ENCODE measurements at regions not wholly inside any gene's neighbourhood (a gene's known extent, or its start where the extent isn't known, plus 50 kb on each side); places are given as distances from the start of the nearest gene placed in this dataset.

GRCh38 chr12:88951860-88952561 lies 371.7 kb upstream of the KITLG start:
- no peak overlapping the region for H3K4me3 ChIP-seq
- H3K27ac ChIP-seq, result peak overlapping the region; percentile 16 to 60; a peak in 4 of 6 replicates
- peak overlapping the region; percentile 49 for H3K4me2 ChIP-seq
- CTCF ChIA-PET, result interaction anchor here (0.6 to 0.8 kb wide), 4 partner anchors 10 to 532 kb away, joined by 3 read pairs; no protein-coding TSS in a partner anchor
- TF ChIP-seq MAFK (IDR thresholded peaks at IDR 0.05; ENCODE audit: partially characterized antibody) (peak; percentile 39), POLR2A (IDR thresholded peaks at IDR 0.05; ENCODE audit: low read length) (no peak)
- FAIRE-seq (no peak), DNase-seq (ENCODE audit: low read depth in 1 of 2, low spot score in 1 of 2) (no peak), ATAC-seq (no peak; a peak in 1 of 6 replicates)
- no peaks in the 10 kb centered on the region for H3K9me3 ChIP-seq
- peaks cover 18% of the 10 kb centered on the region; the same call in 2 of the 3 replicates for H3K4me1 ChIP-seq
- POLR2A ChIA-PET, result no interaction called here
- WGBS (ENCODE audit: missing lambda C conversion rate), result 5% methylated on average over 2 of the region's 2 CpGs

GRCh38 chr12:88951177-88951576 lies 370.9 kb upstream of the KITLG start:
- no peak for DNase-seq (ENCODE audit: low read depth in 1 of 2, low spot score in 1 of 2)
- ATAC-seq, result no peak
- POLR2A ChIA-PET, result no interaction called here
- CTCF ChIA-PET, result interaction anchor here (0.8 kb wide), 1 partner anchor 69 kb away, joined by 3 read pairs; no protein-coding TSS in a partner anchor
- WGBS (ENCODE audit: missing lambda C conversion rate), result 92% methylated on average over 2 of the region's 2 CpGs
- no peaks in the 10 kb centered on the region for H3K9me3 ChIP-seq
- peaks cover 25% of the 10 kb centered on the region for H3K4me1 ChIP-seq
- H3K4me2 ChIP-seq, result no peak overlapping the region
- no peak for FAIRE-seq
- no peak overlapping the region for H3K27ac ChIP-seq
- H3K4me3 ChIP-seq, result no peak overlapping the region
- TF ChIP-seq HES2 (IDR thresholded peaks at IDR 0.05) (no peak), JUNB (IDR thresholded peaks at IDR 0.05) (no peak), ZNF302 (CRISPR knock-in tag; IDR thresholded peaks at IDR 0.05) (no peak), MAX (IDR thresholded peaks at IDR 0.05) (no peak), HOXA7 (CRISPR knock-in tag; IDR thresholded peaks at IDR 0.05) (no peak), RFX5 (IDR thresholded peaks at IDR 0.05) (no peak), RARB (CRISPR knock-in tag; IDR thresholded peaks at IDR 0.05) (no peak), FOSB (CRISPR knock-in tag; IDR thresholded peaks at IDR 0.05) (no peak), POLR2AphosphoS2 (conservative IDR thresholded peaks at IDR 0.05; ENCODE audit: low read length) (no peak), FOXS1 (CRISPR knock-in tag; IDR thresholded peaks at IDR 0.05) (no peak), PHF8 (IDR thresholded peaks at IDR 0.05; ENCODE audit: borderline replicate concordance, low read depth) (no peak), HOXB13 (CRISPR knock-in tag; IDR thresholded peaks at IDR 0.05; ENCODE audit: low read depth) (no peak), CBX2 (IDR thresholded peaks at IDR 0.05; ENCODE audit: borderline replicate concordance, low read depth) (no peak), GATA3 (IDR thresholded peaks at IDR 0.05; ENCODE audit: borderline replicate concordance) (no peak), CHD2 (IDR thresholded peaks at IDR 0.05; ENCODE audit: low read length, partially characterized antibody) (no peak), MAFK (IDR thresholded peaks at IDR 0.05; ENCODE audit: partially characterized antibody) (no peak), E2F6 (IDR thresholded peaks at IDR 0.05; ENCODE audit: borderline replicate concordance, low read depth) (no peak)
- TF ChIP-seq, protein P1, sequence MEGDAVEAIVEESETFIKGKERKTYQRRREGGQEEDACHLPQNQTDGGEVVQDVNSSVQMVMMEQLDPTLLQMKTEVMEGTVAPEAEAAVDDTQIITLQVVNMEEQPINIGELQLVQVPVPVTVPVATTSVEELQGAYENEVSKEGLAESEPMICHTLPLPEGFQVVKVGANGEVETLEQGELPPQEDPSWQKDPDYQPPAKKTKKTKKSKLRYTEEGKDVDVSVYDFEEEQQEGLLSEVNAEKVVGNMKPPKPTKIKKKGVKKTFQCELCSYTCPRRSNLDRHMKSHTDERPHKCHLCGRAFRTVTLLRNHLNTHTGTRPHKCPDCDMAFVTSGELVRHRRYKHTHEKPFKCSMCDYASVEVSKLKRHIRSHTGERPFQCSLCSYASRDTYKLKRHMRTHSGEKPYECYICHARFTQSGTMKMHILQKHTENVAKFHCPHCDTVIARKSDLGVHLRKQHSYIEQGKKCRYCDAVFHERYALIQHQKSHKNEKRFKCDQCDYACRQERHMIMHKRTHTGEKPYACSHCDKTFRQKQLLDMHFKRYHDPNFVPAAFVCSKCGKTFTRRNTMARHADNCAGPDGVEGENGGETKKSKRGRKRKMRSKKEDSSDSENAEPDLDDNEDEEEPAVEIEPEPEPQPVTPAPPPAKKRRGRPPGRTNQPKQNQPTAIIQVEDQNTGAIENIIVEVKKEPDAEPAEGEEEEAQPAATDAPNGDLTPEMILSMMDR (IDR thresholded peaks at IDR 0.05), result no peak

DNA sequence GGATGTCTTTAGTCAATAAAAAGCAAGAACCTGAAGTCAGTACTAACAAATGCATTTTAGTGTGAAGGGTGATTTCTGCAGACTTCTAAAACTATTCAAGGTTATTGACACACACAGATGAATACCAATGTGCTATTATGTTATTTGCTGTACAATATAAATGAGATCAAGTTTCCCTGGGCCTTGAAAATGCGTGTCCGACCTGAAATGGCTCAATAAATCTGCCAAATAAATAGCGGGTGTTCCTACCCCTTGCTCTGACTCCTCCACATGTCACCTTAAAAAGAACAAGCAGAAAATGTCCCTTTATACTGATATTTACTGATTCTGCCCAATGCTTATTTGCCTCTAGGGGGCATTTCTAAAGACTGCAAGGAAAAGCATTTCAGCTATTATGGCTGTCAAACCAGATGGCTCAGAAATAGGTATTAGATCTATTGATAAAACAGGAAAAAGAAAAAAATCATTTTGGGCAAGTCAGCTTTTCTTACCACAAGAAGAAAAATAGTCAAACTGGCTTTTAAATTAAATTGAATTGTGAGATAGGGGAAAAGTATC lies 367.3 kb upstream of the KITLG start:
- no peak overlapping the region for H3K4me2 ChIP-seq
- 78% methylated on average over 3 of the region's 3 CpGs for WGBS (ENCODE audit: missing lambda C conversion rate)
- H3K9me3 ChIP-seq, result no peaks in the 10 kb centered on the region
- H3K4me1 ChIP-seq, result peaks cover 33% of the 10 kb centered on the region
- FAIRE-seq, result no peak
- CTCF ChIA-PET, result interaction anchor here (1.0 kb wide), 1 partner anchor 19 kb away, joined by 6 read pairs; no protein-coding TSS in a partner anchor
- DNase-seq (ENCODE audit: low read depth in 1 of 2, low spot score in 1 of 2), result no peak
- H3K4me3 ChIP-seq, result no peak overlapping the region
- no peak for ATAC-seq
- H3K27ac ChIP-seq, result no peak overlapping the region
- POLR2A ChIA-PET, result interaction anchor here (1.1 kb wide), 1 partner anchor 368 kb away, joined by 3 read pairs; no protein-coding TSS in a partner anchor
- TF ChIP-seq HES2 (IDR thresholded peaks at IDR 0.05) (no peak), FOSL2 (IDR thresholded peaks at IDR 0.05) (no peak), FOSL2 (CRISPR knock-in tag; IDR thresholded peaks at IDR 0.05) (no peak), ZFP36 (IDR thresholded peaks at IDR 0.05; ENCODE audit: borderline replicate concordance, partially characterized antibody) (no peak), NFE2L2 (conservative IDR thresholded peaks at IDR 0.05; ENCODE audit: low read length) (no peak), E2F6 (IDR thresholded peaks at IDR 0.05; ENCODE audit: borderline replicate concordance, low read depth) (no peak), HOXB13 (CRISPR knock-in tag; IDR thresholded peaks at IDR 0.05; ENCODE audit: low read depth) (no peak), ELK1 (IDR thresholded peaks at IDR 0.05; ENCODE audit: low read depth, low read length) (no peak), RNF2 (IDR thresholded peaks at IDR 0.05; ENCODE audit: borderline replicate concordance, low read depth) (no peak), ZNF302 (CRISPR knock-in tag; IDR thresholded peaks at IDR 0.05) (no peak)
- TF ChIP-seq, protein P1 (IDR thresholded peaks at IDR 0.05), result no peak
